ENCODE measurements at regions not wholly inside any gene's neighbourhood (a gene's known extent, or its start where the extent isn't known, plus 50 kb on each side); places are given as distances from the start of the nearest gene placed in this dataset.

DNA sequence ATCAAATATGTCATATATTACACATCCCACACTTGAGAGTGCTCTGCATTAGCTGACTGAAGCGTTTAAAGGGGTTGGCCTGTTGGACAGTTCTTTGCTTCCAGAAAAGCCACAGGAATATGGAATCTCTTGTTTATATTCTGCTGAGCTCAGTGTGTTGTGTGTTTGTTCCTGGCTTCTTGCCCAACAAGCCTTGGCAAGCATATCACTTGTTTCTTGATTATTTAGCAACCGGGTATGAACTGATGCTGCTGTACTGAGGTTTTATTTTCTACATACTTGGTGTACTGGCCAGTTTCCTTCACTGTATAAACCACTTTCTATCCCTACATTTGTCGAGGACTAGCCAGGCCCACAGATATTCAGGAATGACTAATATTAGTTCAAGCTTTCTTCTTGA, 378.9 kb downstream of the KCTD16 start:
- Histone ChIP-seq H3K27me3 (ENCODE audit: low read length) (no peaks in the 10 kb centered on the region), H3K4me3 (ENCODE audit: low read length) (no peak overlapping the region), H3K9me2 (replicated peaks; ENCODE audit: insufficient read depth, low read length) (no peaks in the 10 kb centered on the region), H4K20me1 (ENCODE audit: insufficient read depth, low read depth, low read length) (no peaks in the 10 kb centered on the region), H3K27ac (ENCODE audit: low read length) (no peak overlapping the region), H2AFZ (ENCODE audit: low read length) (no peak overlapping the region), H3K9me3 (ENCODE audit: low read length) (no peaks in the 10 kb centered on the region), H3K4me1 (ENCODE audit: low read length) (no peaks in the 10 kb centered on the region), H3K9ac (ENCODE audit: low read length) (no peak overlapping the region), H3K79me2 (ENCODE audit: low read length) (no peaks in the 10 kb centered on the region), H3K4me2 (ENCODE audit: low read depth, low read length, poor library complexity, severe bottlenecking) (no peak overlapping the region), H3K36me3 (ENCODE audit: insufficient read depth, low read length) (no peaks in the 10 kb centered on the region)
- no peak for DNase-seq

DNA sequence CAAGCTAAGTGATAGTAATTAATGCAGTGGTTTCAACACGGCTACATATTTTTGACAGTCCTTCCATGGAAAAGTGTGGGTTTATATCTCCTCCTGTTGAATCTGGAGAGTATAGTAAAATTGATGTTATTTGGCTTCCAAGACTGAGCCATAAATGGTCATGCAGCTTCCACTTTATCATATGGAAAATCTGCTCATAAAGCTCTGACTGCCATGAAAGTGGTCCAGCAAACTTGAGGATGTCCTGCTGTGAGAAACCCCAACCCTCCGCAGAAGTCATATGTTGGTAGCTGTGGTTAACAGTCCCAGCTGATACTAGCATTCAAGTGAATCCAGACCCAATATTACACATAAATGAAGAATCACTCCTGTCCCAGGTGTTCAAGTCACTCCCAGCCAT, 378.3 kb downstream of the KCTD16 start:
- Histone ChIP-seq H2AFZ (ENCODE audit: low read length) (no peak overlapping the region), H3K9me2 (replicated peaks; ENCODE audit: insufficient read depth, low read length) (no peaks in the 10 kb centered on the region), H3K9ac (ENCODE audit: low read length) (no peak overlapping the region), H3K4me3 (ENCODE audit: low read length) (no peak overlapping the region), H3K27ac (ENCODE audit: low read length) (no peak overlapping the region), H3K27me3 (ENCODE audit: low read length) (no peaks in the 10 kb centered on the region), H3K9me3 (ENCODE audit: low read length) (no peaks in the 10 kb centered on the region), H3K4me2 (ENCODE audit: low read depth, low read length, poor library complexity, severe bottlenecking) (no peak overlapping the region), H3K4me1 (ENCODE audit: low read length) (no peaks in the 10 kb centered on the region), H3K79me2 (ENCODE audit: low read length) (no peaks in the 10 kb centered on the region), H4K20me1 (ENCODE audit: insufficient read depth, low read depth, low read length) (no peaks in the 10 kb centered on the region), H3K36me3 (ENCODE audit: insufficient read depth, low read length) (no peaks in the 10 kb centered on the region)
- DNase-seq: no peak

DNA sequence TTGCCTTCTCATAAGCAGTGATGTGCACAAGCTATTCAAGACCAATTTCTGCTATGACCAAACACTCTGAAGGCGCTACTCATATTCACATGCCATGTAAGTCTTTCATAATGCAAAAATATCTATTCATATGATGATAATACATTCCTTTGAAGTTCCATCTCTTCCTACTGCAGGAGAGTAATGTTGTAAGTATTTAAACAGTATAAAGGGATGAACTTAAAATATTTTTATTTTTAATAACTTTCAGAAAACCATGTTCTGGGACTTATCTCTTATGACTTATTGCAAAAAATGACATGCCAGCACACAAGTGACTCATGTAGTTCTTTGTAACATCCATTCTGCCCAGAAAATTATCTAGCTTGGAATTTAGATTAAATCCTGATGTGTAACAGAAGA, 376.4 kb downstream of the KCTD16 start:
- H3K27ac ChIP-seq (ENCODE audit: low read length): no peak overlapping the region
- no peaks in the 10 kb centered on the region for H3K27me3 ChIP-seq (ENCODE audit: low read length)
- no peak overlapping the region for H2AFZ ChIP-seq (ENCODE audit: low read length)
- H3K9me2 ChIP-seq (replicated peaks; ENCODE audit: insufficient read depth, low read length): no peaks in the 10 kb centered on the region
- H3K79me2 ChIP-seq (ENCODE audit: low read length): no peaks in the 10 kb centered on the region
- no peaks in the 10 kb centered on the region for H3K9me3 ChIP-seq (ENCODE audit: low read length)
- no peak overlapping the region for H3K9ac ChIP-seq (ENCODE audit: low read length)
- no peaks in the 10 kb centered on the region for H3K4me1 ChIP-seq (ENCODE audit: low read length)
- no peak for DNase-seq
- no peak overlapping the region for H3K4me2 ChIP-seq (ENCODE audit: low read depth, low read length, poor library complexity, severe bottlenecking)
- H3K36me3 ChIP-seq (ENCODE audit: insufficient read depth, low read length): no peaks in the 10 kb centered on the region
- H3K4me3 ChIP-seq (ENCODE audit: low read length): no peak overlapping the region
- no peaks in the 10 kb centered on the region for H4K20me1 ChIP-seq (ENCODE audit: insufficient read depth, low read depth, low read length)

- H3K36me3 ChIP-seq (ENCODE audit: insufficient read depth, low read length): no peaks in the 10 kb centered on the region
- H3K4me1 ChIP-seq (ENCODE audit: low read length): no peaks in the 10 kb centered on the region
- no peaks in the 10 kb centered on the region for H3K9me2 ChIP-seq (replicated peaks; ENCODE audit: insufficient read depth, low read length)
- H4K20me1 ChIP-seq (ENCODE audit: insufficient read depth, low read depth, low read length): no peaks in the 10 kb centered on the region
- H3K4me2 ChIP-seq (ENCODE audit: low read depth, low read length, poor library complexity, severe bottlenecking): no peak overlapping the region
- no peak overlapping the region for H3K9ac ChIP-seq (ENCODE audit: low read length)
- H3K79me2 ChIP-seq (ENCODE audit: low read length): no peaks in the 10 kb centered on the region
- no peak overlapping the region for H2AFZ ChIP-seq (ENCODE audit: low read length)
- H3K27ac ChIP-seq (ENCODE audit: low read length): no peak overlapping the region
- no peak overlapping the region for H3K4me3 ChIP-seq (ENCODE audit: low read length)
- H3K9me3 ChIP-seq (ENCODE audit: low read length): no peaks in the 10 kb centered on the region
- no peak for DNase-seq
- no peaks in the 10 kb centered on the region for H3K27me3 ChIP-seq (ENCODE audit: low read length)
Measured at GRCh38 chr5:144538845-144539244, 368.2 kb downstream of the KCTD16 start.
